Tibial artery (tissue), 4 donors: ENCODE measurements at regions not wholly inside any gene's neighbourhood (a gene's known extent, or its start where the extent isn't known, plus 50 kb on each side); places are given as distances from the start of the nearest gene placed in this dataset.
"Not testable (repeated sequence)": the region's sequence is repeated elsewhere in the genome, so short reads cannot be mapped to it uniquely, and the experiment has no call there.

ENCODE experiments used
- DNase-seq, 2 donors: peaks; one replicate each; pipeline ENCODE4 v3.0.0-alpha.2; 2019
- H3K27ac ChIP-seq, 2 donors: fragments of 200-600 bp; sonication (generic) in 1 of 2; 1 replicate in 1 of 2; 2 replicates in 1 of 2; pipeline ENCODE4 v1.5.1; 2018 to 2019; ENCODE audit warnings: mild to moderate bottlenecking in 1 of 2
- H3K27me3 ChIP-seq, 2 donors: fragments of 200-600 bp; sonication (generic) in 1 of 2; one replicate each; pipeline versions ENCODE4 v1.5.1 to v1.6.0; 2016 to 2019
- H3K36me3 ChIP-seq, 3 donors: fragments of 200-600 bp; sonication (generic) in 2 of 3; one replicate each; pipeline ENCODE4 v1.5.1; 2016 to 2019; ENCODE audit warnings: mild to moderate bottlenecking in 2 of 3
- H3K4me1 ChIP-seq, 4 donors: fragments of 200-600 bp; sonication (generic) in 2 of 4; 1 replicate in 3 of 4; 2 replicates in 1 of 4; pipeline ENCODE4 v1.5.1; 2016 to 2019
- H3K4me3 ChIP-seq, 2 donors: fragments of 200-600 bp; sonication (generic) in 1 of 2; 1 replicate in 1 of 2; 2 replicates in 1 of 2; pipeline ENCODE4 v1.5.1; 2018 to 2019; ENCODE audit warnings: mild to moderate bottlenecking in 2 of 2
- H3K9me3 ChIP-seq, 3 donors: fragments of 200-600 bp; sonication (generic) in 1 of 3; one replicate each; pipeline ENCODE4 v1.5.1; 2016 to 2019
- CTCF ChIP-seq, 2 experiments: fragments of 200-600 bp in 1 of 2; fragments of 450-650 bp in 1 of 2; IDR thresholded peaks; one replicate each; pipeline ENCODE4 v1.5.1; 2017 to 2019; ENCODE audit warnings: antibody characterized with exemption in 2 of 2, mild to moderate bottlenecking in 1 of 2, moderate library complexity in 1 of 2
- intact Hi-C: fragments of 100-400 bp; cut with DNase I; formaldehyde crosslinking; loops from one replicate; pipeline ENCODE4 v1.15.0; 2023; ENCODE audit warnings: low total_unique reads

GRCh38 chr4:111143510-111143909 is 520.6 kb upstream of the PITX2 start:
- TF ChIP-seq CTCF (IDR thresholded peaks at IDR 0.05) = no peak
- intact Hi-C loops = no loop called here
- no peaks in the 10 kb centered on the region for H3K9me3 ChIP-seq

GRCh38 chr4:111154934-111155333 is 532.1 kb upstream of the PITX2 start:
- DNase-seq = no peak
- H3K36me3 ChIP-seq = no peaks in the 10 kb centered on the region
- H3K9me3 ChIP-seq = peaks cover 0 to 13% (median 3%) of the 10 kb centered on the region in 3 donors
- intact Hi-C loops = no loop called here
- no peaks in the 10 kb centered on the region for H3K27me3 ChIP-seq
- no peak for TF ChIP-seq CTCF (IDR thresholded peaks at IDR 0.05)
- no peaks in the 10 kb centered on the region for H3K4me1 ChIP-seq
- no peak overlapping the region for H3K4me3 ChIP-seq
- no peak overlapping the region for H3K27ac ChIP-seq

More at GRCh38 chr4:111143510-111143909, 520.6 kb upstream of the PITX2 start:
- DNase-seq = no peak
- Histone ChIP-seq H3K4me1 (no peaks in the 10 kb centered on the region), H3K27ac (no peak overlapping the region), H3K27me3 (no peaks in the 10 kb centered on the region), H3K4me3 (no peak overlapping the region), H3K36me3 (no peaks in the 10 kb centered on the region)

GRCh38 chr4:111164556-111164955 is 541.7 kb upstream of the PITX2 start:
- H3K9me3 ChIP-seq, intact Hi-C loops, H3K4me1 ChIP-seq, H3K27ac ChIP-seq, DNase-seq, H3K27me3 ChIP-seq, H3K4me3 ChIP-seq, H3K36me3 ChIP-seq: not testable (repeated sequence)

GRCh38 chr4:111174331-111174730 is 551.5 kb upstream of the PITX2 start:
- Histone ChIP-seq H3K4me3 (no peak overlapping the region), H3K27ac (no peak overlapping the region), H3K4me1 (no peaks in the 10 kb centered on the region), H3K27me3 (no peaks in the 10 kb centered on the region), H3K9me3 (no peaks in the 10 kb centered on the region), H3K36me3 (no peaks in the 10 kb centered on the region)
- no peak for TF ChIP-seq CTCF (IDR thresholded peaks at IDR 0.05)
- no peak for DNase-seq
- intact Hi-C loops = no loop called here

- no peak for DNase-seq
- no peak for TF ChIP-seq CTCF (IDR thresholded peaks at IDR 0.05)
- intact Hi-C loops = no loop called here
- no peak overlapping the region for H3K4me3 ChIP-seq
- no peaks in the 10 kb centered on the region for H3K4me1 ChIP-seq
- no peak overlapping the region for H3K27ac ChIP-seq
- H3K27me3 ChIP-seq = no peaks in the 10 kb centered on the region
- H3K36me3 ChIP-seq = no peaks in the 10 kb centered on the region
- H3K9me3 ChIP-seq = peaks cover 0 to 8% (median 0%) of the 10 kb centered on the region in 3 donors
Measured at GRCh38 chr4:111178231-111178630, 555.4 kb upstream of the PITX2 start.

GRCh38 chr4:111187108-111187507 is 564.2 kb upstream of the PITX2 start:
- Histone ChIP-seq H3K27me3 (no peaks in the 10 kb centered on the region), H3K4me3 (no peak overlapping the region), H3K27ac (no peak overlapping the region), H3K4me1 (no peaks in the 10 kb centered on the region), H3K9me3 (peaks cover 0 to 9% (median 0%) of the 10 kb centered on the region in 3 donors), H3K36me3 (no peaks in the 10 kb centered on the region)
- no peak for DNase-seq
- TF ChIP-seq CTCF (IDR thresholded peaks at IDR 0.05) = no peak
- intact Hi-C loops = no loop called here
